ENCODE measurements at regions not wholly inside any gene's neighbourhood (a gene's known extent, or its start where the extent isn't known, plus 50 kb on each side); places are given as distances from the start of the nearest gene placed in this dataset.

DNA sequence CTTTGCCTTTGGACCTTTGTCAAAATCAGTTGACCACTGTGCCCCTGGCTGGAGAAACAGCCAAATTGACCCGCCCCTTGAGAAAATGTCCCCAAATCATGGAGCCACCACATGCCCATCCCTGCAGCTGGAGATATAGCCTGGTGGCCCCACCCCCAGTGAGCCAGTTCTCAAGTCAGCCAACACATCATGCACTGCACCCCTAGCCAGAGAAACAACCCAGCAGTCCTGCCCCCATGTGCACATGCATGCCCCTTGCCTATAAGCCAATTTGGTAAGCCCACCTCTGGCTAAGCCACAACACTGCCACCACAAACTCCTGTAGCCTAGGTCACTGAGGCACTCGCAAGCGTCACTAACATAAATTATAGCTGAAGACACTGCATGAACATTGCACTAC lies 174.2 kb upstream of the ECI2 start:
- no peaks in the 10 kb centered on the region for H3F3A ChIP-seq (ENCODE audit: insufficient read depth, low read length, poor library complexity, severe bottlenecking)
- H2AFZ ChIP-seq (ENCODE audit: low read depth, low read length), result no peak overlapping the region
- TF ChIP-seq SMC3 (conservative IDR thresholded peaks at IDR 0.05; ENCODE audit: poor library complexity) (no peak), POLR2AphosphoS5 (IDR thresholded peaks at IDR 0.05) (no peak), MXI1 (conservative IDR thresholded peaks at IDR 0.05; ENCODE audit: poor library complexity, severe bottlenecking) (no peak), EZH2 (IDR thresholded peaks at IDR 0.05; ENCODE audit: borderline replicate concordance, insufficient read depth, low read length, poor library complexity, severe bottlenecking) (no peak), CTCF (IDR thresholded peaks at IDR 0.05; ENCODE audit: poor library complexity, severe bottlenecking) (no peak), EP300 (conservative IDR thresholded peaks at IDR 0.05; ENCODE audit: poor library complexity, severe bottlenecking) (no peak), TAF1 (IDR thresholded peaks at IDR 0.05; ENCODE audit: low read depth) (no peak), RAD21 (conservative IDR thresholded peaks at IDR 0.05) (no peak)
- TF ChIP-seq, protein P1, sequence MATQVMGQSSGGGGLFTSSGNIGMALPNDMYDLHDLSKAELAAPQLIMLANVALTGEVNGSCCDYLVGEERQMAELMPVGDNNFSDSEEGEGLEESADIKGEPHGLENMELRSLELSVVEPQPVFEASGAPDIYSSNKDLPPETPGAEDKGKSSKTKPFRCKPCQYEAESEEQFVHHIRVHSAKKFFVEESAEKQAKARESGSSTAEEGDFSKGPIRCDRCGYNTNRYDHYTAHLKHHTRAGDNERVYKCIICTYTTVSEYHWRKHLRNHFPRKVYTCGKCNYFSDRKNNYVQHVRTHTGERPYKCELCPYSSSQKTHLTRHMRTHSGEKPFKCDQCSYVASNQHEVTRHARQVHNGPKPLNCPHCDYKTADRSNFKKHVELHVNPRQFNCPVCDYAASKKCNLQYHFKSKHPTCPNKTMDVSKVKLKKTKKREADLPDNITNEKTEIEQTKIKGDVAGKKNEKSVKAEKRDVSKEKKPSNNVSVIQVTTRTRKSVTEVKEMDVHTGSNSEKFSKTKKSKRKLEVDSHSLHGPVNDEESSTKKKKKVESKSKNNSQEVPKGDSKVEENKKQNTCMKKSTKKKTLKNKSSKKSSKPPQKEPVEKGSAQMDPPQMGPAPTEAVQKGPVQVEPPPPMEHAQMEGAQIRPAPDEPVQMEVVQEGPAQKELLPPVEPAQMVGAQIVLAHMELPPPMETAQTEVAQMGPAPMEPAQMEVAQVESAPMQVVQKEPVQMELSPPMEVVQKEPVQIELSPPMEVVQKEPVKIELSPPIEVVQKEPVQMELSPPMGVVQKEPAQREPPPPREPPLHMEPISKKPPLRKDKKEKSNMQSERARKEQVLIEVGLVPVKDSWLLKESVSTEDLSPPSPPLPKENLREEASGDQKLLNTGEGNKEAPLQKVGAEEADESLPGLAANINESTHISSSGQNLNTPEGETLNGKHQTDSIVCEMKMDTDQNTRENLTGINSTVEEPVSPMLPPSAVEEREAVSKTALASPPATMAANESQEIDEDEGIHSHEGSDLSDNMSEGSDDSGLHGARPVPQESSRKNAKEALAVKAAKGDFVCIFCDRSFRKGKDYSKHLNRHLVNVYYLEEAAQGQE (IDR thresholded peaks at IDR 0.05; ENCODE audit: borderline replicate concordance), result no peak
- H4K20me1 ChIP-seq (ENCODE audit: insufficient read depth), result no peaks in the 10 kb centered on the region
- no peaks in the 10 kb centered on the region for H3K9me2 ChIP-seq (ENCODE audit: insufficient read depth, low read length)
- no peak overlapping the region for H3K9ac ChIP-seq (ENCODE audit: low read length)
- H3K27ac ChIP-seq (ENCODE audit: low read length), result no peak overlapping the region
- H3K79me2 ChIP-seq (replicated peaks; ENCODE audit: insufficient read depth, low read length), result no peaks in the 10 kb centered on the region
- H3K9me3 ChIP-seq (ENCODE audit: low read length), result peaks cover 5% of the 10 kb centered on the region
- H3K36me3 ChIP-seq (ENCODE audit: insufficient read depth, low read length), result no peaks in the 10 kb centered on the region
- H3K4me2 ChIP-seq (ENCODE audit: low read length), result no peak overlapping the region
- no peak overlapping the region for H3K4me3 ChIP-seq (ENCODE audit: low read length)
- no peaks in the 10 kb centered on the region for H3K27me3 ChIP-seq (ENCODE audit: insufficient read depth, low read depth, low read length)

- peaks cover 5% of the 10 kb centered on the region for H3K9me3 ChIP-seq (ENCODE audit: low read length)
- H3K27me3 ChIP-seq (ENCODE audit: insufficient read depth, low read depth, low read length), result no peaks in the 10 kb centered on the region
- no peaks in the 10 kb centered on the region for H4K20me1 ChIP-seq (ENCODE audit: insufficient read depth)
- no peak overlapping the region for H3K9ac ChIP-seq (ENCODE audit: low read length)
- H3K9me2 ChIP-seq (ENCODE audit: insufficient read depth, low read length), result no peaks in the 10 kb centered on the region
- no peak overlapping the region for H2AFZ ChIP-seq (ENCODE audit: low read depth, low read length)
- no peak overlapping the region for H3K4me3 ChIP-seq (ENCODE audit: low read length)
- H3K79me2 ChIP-seq (replicated peaks; ENCODE audit: insufficient read depth, low read length), result no peaks in the 10 kb centered on the region
- H3F3A ChIP-seq (ENCODE audit: insufficient read depth, low read length, poor library complexity, severe bottlenecking), result no peaks in the 10 kb centered on the region
- TF ChIP-seq EZH2 (IDR thresholded peaks at IDR 0.05; ENCODE audit: borderline replicate concordance, insufficient read depth, low read length, poor library complexity, severe bottlenecking), result no peak
- TF ChIP-seq, protein P1 (IDR thresholded peaks at IDR 0.05; ENCODE audit: borderline replicate concordance), result no peak
- TF ChIP-seq RAD21 (conservative IDR thresholded peaks at IDR 0.05), result no peak
- TF ChIP-seq MXI1 (conservative IDR thresholded peaks at IDR 0.05; ENCODE audit: poor library complexity, severe bottlenecking), result no peak
- no peak for TF ChIP-seq POLR2AphosphoS5 (IDR thresholded peaks at IDR 0.05)
- no peak overlapping the region for H3K27ac ChIP-seq (ENCODE audit: low read length)
- H3K36me3 ChIP-seq (ENCODE audit: insufficient read depth, low read length), result no peaks in the 10 kb centered on the region
- H3K4me2 ChIP-seq (ENCODE audit: low read length), result no peak overlapping the region
Measured at GRCh38 chr6:4308364-4308763, 173.0 kb upstream of the ECI2 start.
